ENCODE measurements at regions not wholly inside any gene's neighbourhood (a gene's known extent, or its start where the extent isn't known, plus 50 kb on each side); places are given as distances from the start of the nearest gene placed in this dataset.

DNA sequence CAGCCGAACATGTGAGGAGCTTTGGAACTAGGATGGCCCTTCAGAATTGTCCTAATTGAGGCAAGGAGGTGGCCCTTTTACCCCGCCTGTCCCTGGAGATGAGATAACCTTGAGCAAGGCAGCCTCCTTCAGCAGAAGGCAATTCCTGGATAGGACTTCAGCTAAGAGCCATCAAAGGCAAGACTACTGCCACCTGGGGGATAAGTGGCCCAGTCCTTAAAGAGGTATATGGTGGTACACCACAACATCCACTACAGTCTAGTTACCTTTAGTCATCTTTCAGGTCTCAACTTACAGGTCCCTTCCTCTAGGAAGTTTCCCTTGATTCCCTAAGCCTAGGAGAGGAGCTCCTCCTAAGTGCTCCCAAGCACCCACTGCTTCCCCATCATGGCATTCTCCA, 204.2 kb upstream of the CDKN3 start:
- no peak overlapping the region for H3K4me3 Mint-ChIP-seq (ENCODE audit: low read depth)
- H3K9me3 Mint-ChIP-seq, result no peaks in the 10 kb centered on the region
- no peaks in the 10 kb centered on the region for H3K27me3 Mint-ChIP-seq (ENCODE audit: low read depth)
- no peaks in the 10 kb centered on the region for H3K36me3 Mint-ChIP-seq (ENCODE audit: low read depth)
- H3K27ac Mint-ChIP-seq, result no peak overlapping the region
- no peak for DNase-seq (ENCODE audit: low spot score)
- intact Hi-C loops (cut with micrococcal nuclease), result no loop called here
- no peaks in the 10 kb centered on the region for H3K4me1 Mint-ChIP-seq (ENCODE audit: low read depth)

DNA sequence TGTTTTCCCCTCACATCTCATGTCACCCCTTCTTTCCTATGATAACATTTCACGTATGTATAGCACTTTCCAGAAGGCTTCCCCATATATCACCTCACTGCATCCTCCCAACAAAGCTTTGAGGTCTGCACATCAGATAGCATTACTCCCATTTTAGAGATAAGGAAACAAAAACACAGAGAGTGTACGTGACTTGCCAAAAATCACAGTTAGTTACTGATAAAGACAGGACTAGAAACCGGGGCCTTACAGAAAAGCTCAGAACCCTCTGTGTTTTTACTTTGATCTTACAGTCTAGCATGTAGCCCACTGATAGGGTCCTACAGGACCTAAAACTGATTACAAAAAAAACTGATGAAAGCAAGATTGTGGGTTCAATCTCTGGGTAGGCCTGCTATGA, 202.9 kb upstream of the CDKN3 start:
- Mint-ChIP-seq H3K36me3 (ENCODE audit: low read depth) (no peaks in the 10 kb centered on the region), H3K4me1 (ENCODE audit: low read depth) (no peaks in the 10 kb centered on the region), H3K4me3 (ENCODE audit: low read depth) (no peak overlapping the region), H3K27me3 (ENCODE audit: low read depth) (no peaks in the 10 kb centered on the region), H3K9me3 (peaks cover 3% of the 10 kb centered on the region), H3K27ac (no peak overlapping the region)
- intact Hi-C loops (cut with micrococcal nuclease), result no loop called here
- no peak for DNase-seq (ENCODE audit: low spot score)

DNA sequence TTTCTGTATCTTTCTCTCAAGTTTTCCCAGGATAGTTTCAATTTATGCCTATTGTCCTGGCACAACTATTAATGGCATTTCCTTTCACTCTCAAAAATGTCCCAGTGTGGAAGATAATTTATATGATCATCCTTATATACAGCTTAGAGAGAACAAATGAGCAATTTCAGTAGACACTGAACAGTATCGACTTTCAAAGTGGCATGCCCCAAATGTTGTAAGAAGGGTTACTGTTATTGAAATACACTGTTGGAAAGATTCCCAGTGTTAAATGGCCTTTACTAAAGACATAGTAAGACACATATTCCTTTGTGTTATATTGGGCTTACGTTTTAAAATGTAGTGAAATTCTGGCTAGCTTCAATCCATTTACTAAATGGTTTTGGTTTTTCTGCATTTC, 202.3 kb upstream of the CDKN3 start:
- H3K4me3 Mint-ChIP-seq (ENCODE audit: low read depth), result no peak overlapping the region
- intact Hi-C loops (cut with micrococcal nuclease), result no loop called here
- no peak overlapping the region for H3K27ac Mint-ChIP-seq
- no peaks in the 10 kb centered on the region for H3K27me3 Mint-ChIP-seq (ENCODE audit: low read depth)
- no peaks in the 10 kb centered on the region for H3K4me1 Mint-ChIP-seq (ENCODE audit: low read depth)
- no peak for DNase-seq (ENCODE audit: low spot score)
- H3K9me3 Mint-ChIP-seq, result peaks cover 4% of the 10 kb centered on the region
- H3K36me3 Mint-ChIP-seq (ENCODE audit: low read depth), result no peaks in the 10 kb centered on the region

DNA sequence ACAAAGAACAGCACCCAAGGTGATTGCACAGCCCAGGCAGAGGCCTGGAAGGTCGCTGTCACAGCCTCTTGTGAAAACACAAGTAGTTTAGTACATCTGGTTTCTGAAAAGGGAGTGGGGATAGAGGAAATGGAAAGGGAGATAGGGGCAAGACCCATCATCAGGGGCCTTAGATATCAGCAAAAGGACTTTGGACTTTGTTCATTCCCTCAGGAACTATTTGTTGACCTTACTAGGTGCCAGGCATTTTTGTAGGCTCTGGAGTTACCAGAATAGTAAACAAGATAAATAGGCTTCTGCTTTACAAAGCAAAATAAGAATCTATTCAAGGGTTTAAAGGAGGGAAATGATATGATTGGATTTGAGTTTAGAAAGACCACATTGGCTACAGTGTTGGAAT, 199.4 kb upstream of the CDKN3 start:
- no peak overlapping the region for H3K27ac Mint-ChIP-seq
- DNase-seq (ENCODE audit: low spot score), result no peak
- H3K36me3 Mint-ChIP-seq (ENCODE audit: low read depth), result no peaks in the 10 kb centered on the region
- no peaks in the 10 kb centered on the region for H3K27me3 Mint-ChIP-seq (ENCODE audit: low read depth)
- peaks cover 7% of the 10 kb centered on the region for H3K9me3 Mint-ChIP-seq
- no peaks in the 10 kb centered on the region for H3K4me1 Mint-ChIP-seq (ENCODE audit: low read depth)
- intact Hi-C loops (cut with micrococcal nuclease), result no loop called here
- H3K4me3 Mint-ChIP-seq (ENCODE audit: low read depth), result no peak overlapping the region

DNA sequence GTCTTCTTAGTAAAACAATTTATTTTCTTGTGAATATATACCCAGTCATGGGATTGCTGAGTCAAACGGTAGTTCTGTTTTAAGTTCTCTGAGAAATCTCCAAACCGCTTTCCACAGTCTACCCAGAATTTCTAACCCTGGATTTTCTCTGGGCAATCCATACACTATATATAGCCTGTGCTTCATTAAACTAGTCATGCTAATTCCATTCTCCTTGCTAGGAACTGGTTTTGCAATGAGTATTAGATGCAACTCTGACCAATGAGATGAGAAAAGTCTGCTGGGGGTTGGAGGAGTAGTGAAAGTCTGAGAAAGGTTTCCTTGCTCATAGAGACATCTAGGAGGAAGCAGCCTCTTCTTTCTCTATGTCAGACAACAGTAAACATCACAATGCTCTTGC, 196.1 kb upstream of the CDKN3 start:
- Mint-ChIP-seq H3K27ac (no peak overlapping the region), H3K4me3 (ENCODE audit: low read depth) (no peak overlapping the region), H3K4me1 (ENCODE audit: low read depth) (no peaks in the 10 kb centered on the region), H3K9me3 (peaks cover 7% of the 10 kb centered on the region), H3K27me3 (ENCODE audit: low read depth) (no peaks in the 10 kb centered on the region), H3K36me3 (ENCODE audit: low read depth) (no peaks in the 10 kb centered on the region)
- no peak for DNase-seq (ENCODE audit: low spot score)
- intact Hi-C loops (cut with micrococcal nuclease), result no loop called here

DNA sequence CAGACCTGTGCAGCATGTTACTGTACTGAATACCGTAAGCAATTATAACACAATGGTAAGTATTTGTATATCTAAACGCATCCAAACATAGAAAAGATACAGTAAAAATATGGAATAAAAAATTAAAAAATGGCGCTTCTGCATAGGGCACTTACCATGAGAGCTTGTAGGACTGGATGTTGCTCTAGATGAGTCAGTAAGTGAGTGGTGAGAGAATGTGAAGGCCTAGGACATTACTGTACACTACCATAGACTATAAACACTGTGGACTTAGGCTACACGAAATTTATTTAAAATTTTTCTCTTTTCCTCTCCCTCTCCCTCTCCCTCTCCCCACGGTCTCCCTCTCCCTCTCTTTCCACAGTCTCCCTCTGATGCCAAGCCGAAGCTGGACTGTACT, 194.5 kb upstream of the CDKN3 start:
- Mint-ChIP-seq H3K4me3 (ENCODE audit: low read depth) (no peak overlapping the region), H3K9me3 (peaks cover 7% of the 10 kb centered on the region), H3K27me3 (ENCODE audit: low read depth) (no peaks in the 10 kb centered on the region), H3K27ac (no peak overlapping the region), H3K4me1 (ENCODE audit: low read depth) (no peaks in the 10 kb centered on the region), H3K36me3 (ENCODE audit: low read depth) (no peaks in the 10 kb centered on the region)
- DNase-seq (ENCODE audit: low spot score), result no peak
- intact Hi-C loops (cut with micrococcal nuclease), result no loop called here

DNA sequence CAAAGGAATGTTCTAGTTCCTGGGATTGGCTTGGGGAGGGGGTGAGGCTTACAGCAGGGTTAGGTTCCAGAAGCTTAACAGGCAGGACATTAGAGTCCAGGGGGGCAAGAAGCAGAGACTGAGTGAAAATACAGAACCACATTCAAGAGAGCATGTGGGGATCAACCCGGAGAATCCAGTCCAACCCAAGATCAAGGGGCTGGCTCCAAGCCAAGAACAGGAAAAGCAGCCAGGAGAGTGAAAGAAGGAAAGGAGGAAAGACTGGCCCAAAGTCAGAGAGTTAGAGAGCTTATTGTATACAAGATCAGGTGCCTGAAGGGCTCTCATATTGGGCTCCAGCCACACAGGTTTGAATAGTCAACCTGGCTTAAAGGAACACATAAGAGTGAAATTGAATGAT, 190.3 kb upstream of the CDKN3 start:
- intact Hi-C loops (cut with micrococcal nuclease), result no loop called here
- no peak for DNase-seq (ENCODE audit: low spot score)
- peaks cover 3% of the 10 kb centered on the region for H3K9me3 Mint-ChIP-seq
- no peaks in the 10 kb centered on the region for H3K36me3 Mint-ChIP-seq (ENCODE audit: low read depth)
- H3K4me3 Mint-ChIP-seq (ENCODE audit: low read depth), result no peak overlapping the region
- no peaks in the 10 kb centered on the region for H3K4me1 Mint-ChIP-seq (ENCODE audit: low read depth)
- peaks cover 17% of the 10 kb centered on the region for H3K27me3 Mint-ChIP-seq (ENCODE audit: low read depth)
- H3K27ac Mint-ChIP-seq, result no peak overlapping the region

DNA sequence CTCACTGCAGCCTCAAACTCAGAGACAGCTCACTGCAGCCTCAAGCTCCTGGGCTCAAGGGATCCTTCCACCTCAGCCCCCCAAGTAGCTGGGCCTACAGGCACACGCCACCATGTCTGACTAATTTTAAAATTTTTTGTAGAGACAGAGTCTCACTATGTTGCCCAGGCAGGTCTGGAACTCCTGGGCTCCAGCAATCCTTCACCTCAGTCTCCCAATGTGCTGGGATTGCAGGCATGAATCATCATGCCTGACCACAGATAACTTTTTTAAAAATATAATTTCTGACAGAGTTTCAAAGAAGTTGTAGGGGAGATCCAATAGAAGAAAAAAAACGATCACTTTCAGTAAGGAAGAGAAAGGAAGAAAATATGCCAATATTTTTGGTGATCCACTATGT, 189.7 kb upstream of the CDKN3 start:
- no peaks in the 10 kb centered on the region for H3K4me1 Mint-ChIP-seq (ENCODE audit: low read depth)
- H3K27me3 Mint-ChIP-seq (ENCODE audit: low read depth), result peaks cover 20% of the 10 kb centered on the region
- intact Hi-C loops (cut with micrococcal nuclease), result no loop called here

DNA sequence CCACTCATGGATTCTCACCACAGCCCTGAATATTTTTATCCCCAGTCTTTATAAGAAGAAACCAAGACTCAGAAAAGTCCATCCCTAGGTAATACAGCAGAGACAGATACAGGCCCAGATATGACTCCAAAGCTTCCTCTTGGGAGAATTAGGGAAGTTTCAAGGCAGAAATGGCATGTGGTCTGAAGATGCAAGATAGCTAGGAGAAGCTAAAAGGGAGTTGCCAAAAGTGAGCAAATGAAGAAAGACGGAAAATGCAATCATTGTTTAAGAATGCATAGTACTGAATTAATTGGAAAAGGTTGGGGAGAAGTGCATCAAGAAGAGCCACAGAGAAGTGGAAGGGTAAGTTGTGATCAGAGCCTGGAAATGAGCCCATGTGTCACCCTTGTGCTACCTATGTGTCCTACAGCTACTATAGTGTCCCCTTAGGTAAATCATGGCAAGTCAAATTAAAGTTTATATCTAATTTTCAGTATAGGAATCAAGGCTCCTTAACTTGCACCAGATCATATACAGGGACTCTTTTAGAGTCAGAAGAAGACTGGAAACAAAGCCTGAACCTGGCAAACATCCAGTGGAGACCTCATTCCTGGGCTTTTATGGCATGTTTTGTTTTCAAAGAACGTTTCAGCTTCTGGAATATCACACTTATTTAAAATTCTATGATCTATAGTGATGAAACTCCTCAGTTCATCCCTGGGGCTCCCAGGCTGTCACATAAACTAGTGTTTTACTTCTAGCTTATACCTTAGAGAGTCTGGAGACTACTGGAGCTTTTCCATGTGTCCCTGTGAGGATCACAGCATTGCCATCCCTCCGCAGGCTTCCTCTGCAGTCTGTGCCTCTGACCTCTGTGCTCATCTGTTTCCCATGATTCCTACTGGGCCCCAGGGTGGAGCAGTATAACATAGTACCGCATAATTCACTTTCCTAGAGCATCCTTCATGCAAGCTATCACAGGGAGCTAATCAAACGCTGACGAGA, 189.0 kb upstream of the CDKN3 start:
- Mint-ChIP-seq H3K9me3 (no peaks in the 10 kb centered on the region), H3K4me1 (ENCODE audit: low read depth) (no peaks in the 10 kb centered on the region), H3K4me3 (ENCODE audit: low read depth) (no peak overlapping the region), H3K27ac (no peak overlapping the region), H3K27me3 (ENCODE audit: low read depth) (peaks cover 21% of the 10 kb centered on the region), H3K36me3 (ENCODE audit: low read depth) (no peaks in the 10 kb centered on the region)
- no peak for DNase-seq (ENCODE audit: low spot score)
- intact Hi-C loops (cut with micrococcal nuclease), result no loop called here

More for the DNA sequence above, 189.7 kb upstream of the CDKN3 start:
- Mint-ChIP-seq H3K27ac (no peak overlapping the region), H3K9me3 (peaks cover 2% of the 10 kb centered on the region), H3K36me3 (ENCODE audit: low read depth) (no peaks in the 10 kb centered on the region), H3K4me3 (ENCODE audit: low read depth) (no peak overlapping the region)
- no peak for DNase-seq (ENCODE audit: low spot score)

DNA sequence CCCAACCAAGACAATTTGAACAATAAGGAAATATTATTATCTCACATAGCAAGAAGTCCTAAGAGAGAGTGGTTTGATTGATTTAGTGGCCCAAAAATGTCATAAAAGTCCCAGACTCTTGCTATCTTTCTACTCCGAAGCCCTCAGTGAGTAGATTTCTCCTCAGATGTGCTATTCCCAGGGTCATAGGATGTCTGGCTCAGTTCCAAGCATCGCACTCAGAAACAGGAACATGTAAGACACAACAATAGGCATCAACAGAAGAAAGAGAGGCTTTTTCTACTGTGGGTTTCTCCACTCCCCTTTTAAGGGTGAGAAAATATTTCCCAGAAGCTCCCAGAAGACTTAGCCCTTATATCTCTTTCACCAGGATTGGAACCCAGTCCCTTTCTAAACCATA, 188.1 kb upstream of the CDKN3 start:
- intact Hi-C loops (cut with micrococcal nuclease), result no loop called here
- Mint-ChIP-seq H3K4me3 (ENCODE audit: low read depth) (no peak overlapping the region), H3K27me3 (ENCODE audit: low read depth) (peaks cover 21% of the 10 kb centered on the region), H3K27ac (no peak overlapping the region), H3K4me1 (ENCODE audit: low read depth) (no peaks in the 10 kb centered on the region), H3K36me3 (ENCODE audit: low read depth) (no peaks in the 10 kb centered on the region), H3K9me3 (no peaks in the 10 kb centered on the region)
- no peak for DNase-seq (ENCODE audit: low spot score)

DNA sequence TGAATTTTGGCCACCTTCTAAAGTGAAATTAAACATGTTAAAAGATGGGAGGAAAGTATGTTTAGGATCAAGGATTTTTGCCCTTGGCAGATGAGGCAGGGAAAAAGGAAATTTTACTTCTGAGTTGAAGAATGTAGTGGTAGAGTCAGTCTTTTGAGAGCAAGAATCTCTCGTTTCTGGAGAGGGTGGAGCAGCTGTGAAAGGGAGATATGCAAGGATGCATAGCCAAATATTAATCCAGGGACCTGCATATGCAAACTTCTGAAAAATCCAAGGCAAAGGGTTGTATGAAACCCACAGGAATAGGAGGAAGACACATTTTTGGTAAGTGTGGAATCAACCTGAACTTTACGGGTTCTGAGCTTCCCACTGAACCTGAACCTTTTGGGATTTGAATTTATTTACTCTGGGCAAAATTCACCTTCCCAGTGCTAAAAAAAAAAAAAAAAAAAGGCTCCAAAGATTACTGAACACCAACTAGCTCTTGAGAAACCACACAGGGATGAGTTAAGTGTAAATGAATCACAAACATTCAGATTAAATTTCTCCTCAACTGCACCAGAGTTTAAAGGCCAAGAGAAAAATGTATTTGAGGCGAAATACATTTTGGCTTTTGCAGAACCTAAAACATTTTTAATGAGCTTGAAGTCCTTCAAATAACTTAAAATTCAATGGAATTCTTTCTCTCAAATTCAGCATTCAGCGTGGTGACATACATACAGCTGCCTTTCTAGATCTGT, 187.1 kb upstream of the CDKN3 start:
- H3K4me1 Mint-ChIP-seq (ENCODE audit: low read depth), result no peaks in the 10 kb centered on the region
- H3K36me3 Mint-ChIP-seq (ENCODE audit: low read depth), result no peaks in the 10 kb centered on the region
- peaks cover 21% of the 10 kb centered on the region for H3K27me3 Mint-ChIP-seq (ENCODE audit: low read depth)
- H3K4me3 Mint-ChIP-seq (ENCODE audit: low read depth), result no peak overlapping the region
- no peaks in the 10 kb centered on the region for H3K9me3 Mint-ChIP-seq
- intact Hi-C loops (cut with micrococcal nuclease), result loop anchor here (10.0 kb wide), 1 partner anchor 255 kb away; the partner anchor contains the start of gene BMP4
- DNase-seq (ENCODE audit: low spot score), result no peak
- no peak overlapping the region for H3K27ac Mint-ChIP-seq

DNA sequence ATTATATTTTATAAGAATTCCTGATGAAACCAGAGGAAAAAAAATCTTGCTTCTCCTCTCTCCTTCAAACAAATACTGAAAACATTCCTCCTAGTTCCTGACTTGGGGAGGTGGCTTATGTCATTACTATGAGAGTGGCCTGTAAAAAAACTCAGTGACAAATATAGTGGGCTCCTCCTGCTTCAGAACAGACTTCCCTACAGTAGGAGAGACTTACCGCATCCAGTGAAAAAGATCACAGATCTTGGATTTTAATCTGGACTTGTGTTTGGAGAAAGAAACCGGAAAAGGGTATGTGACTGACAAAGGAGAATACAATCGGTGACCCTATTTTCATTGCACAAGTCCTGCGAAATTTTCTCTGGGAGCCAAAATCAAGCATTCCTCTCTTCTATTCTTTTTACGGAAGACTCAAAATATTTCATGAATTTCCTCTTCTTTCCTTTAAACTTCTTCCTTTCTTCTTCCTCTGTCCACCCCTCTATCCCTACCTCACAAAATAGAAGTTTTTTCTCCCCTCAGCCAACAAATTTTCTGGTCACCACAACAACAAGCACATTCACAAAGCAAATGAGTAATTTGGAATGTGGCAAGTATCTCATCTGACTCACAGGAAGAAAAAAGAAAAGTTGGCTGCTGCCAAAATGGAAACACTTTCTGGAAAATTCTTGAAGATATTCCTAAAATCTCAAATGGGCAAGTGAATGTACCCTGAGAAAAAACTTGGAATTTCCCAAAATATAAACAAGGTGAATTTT, 185.1 kb upstream of the CDKN3 start:
- DNase-seq (ENCODE audit: low spot score), result no peak
- Mint-ChIP-seq H3K9me3 (no peaks in the 10 kb centered on the region), H3K4me3 (ENCODE audit: low read depth) (no peak overlapping the region), H3K4me1 (ENCODE audit: low read depth) (no peaks in the 10 kb centered on the region), H3K27me3 (ENCODE audit: low read depth) (peaks cover 25% of the 10 kb centered on the region), H3K27ac (no peak overlapping the region), H3K36me3 (ENCODE audit: low read depth) (no peaks in the 10 kb centered on the region)
- intact Hi-C loops (cut with micrococcal nuclease), result loop anchor here (10.0 kb wide), 1 partner anchor 257 kb away; the partner anchor contains the start of gene BMP4

All from activated T-helper 2 cell treated with anti-CD3 and anti-CD28 coated beads, Interferon-gamma antibody, Interleukin-2, Interleukin-4, amounts not matched to agents 10 μg/mL and 5 μg/mL and 100 μg/mL, durations not matched to agents 14 hours and 24 hours and 36 hours (primary cell).